BJ (cell line): ENCODE measurements at regions not wholly inside any gene's neighbourhood (a gene's known extent, or its start where the extent isn't known, plus 50 kb on each side); places are given as distances from the start of the nearest gene placed in this dataset.

ENCODE experiments used
- CTCF ChIA-PET: fragments of 350-600 bp; formaldehyde crosslinking; extraction: SDS; loops from one replicate; lab custom pipeline; 2021; ENCODE audit warnings: antibody characterized with exemption, inconsistent platforms; lab: Yijun Ruan, JAX
- POLR2A ChIA-PET: fragments of 300-600 bp; sonication (Branson Sonifier 250); formaldehyde crosslinking; extraction: SDS; loops from one replicate; lab custom pipeline; 2021; ENCODE audit warnings: antibody characterized with exemption; lab: Charles Lee
- DNase-seq: peaks from one replicate; pipeline ENCODE4 v3.0.0-alpha.2; 2011; ENCODE audit warnings: low read depth
- H3K27me3 ChIP-seq: 2 replicates; pipeline ENCODE4 v1.6.0; 2011; ENCODE audit warnings: low read length; ENCODE audit not compliant: control insufficient read depth, insufficient read depth
- H3K36me3 ChIP-seq: 2 replicates; pipeline ENCODE4 v1.5.1; 2011; ENCODE audit warnings: low read length; ENCODE audit not compliant: control insufficient read depth, insufficient read depth
- H3K4me3 ChIP-seq: 2 replicates; pipeline ENCODE4 v1.5.1; 2011; ENCODE audit warnings: low read depth, mild to moderate bottlenecking, control low read depth, low read length
- TF ChIP-seq, protein P1 (sequence below): IDR thresholded peaks from 2 replicates; pipeline ENCODE4 v1.5.1; 2011; ENCODE audit warnings: low read depth, mild to moderate bottlenecking, control low read depth, inconsistent platforms, low read length, moderate library complexity; ENCODE audit not compliant: insufficient read depth

DNA sequence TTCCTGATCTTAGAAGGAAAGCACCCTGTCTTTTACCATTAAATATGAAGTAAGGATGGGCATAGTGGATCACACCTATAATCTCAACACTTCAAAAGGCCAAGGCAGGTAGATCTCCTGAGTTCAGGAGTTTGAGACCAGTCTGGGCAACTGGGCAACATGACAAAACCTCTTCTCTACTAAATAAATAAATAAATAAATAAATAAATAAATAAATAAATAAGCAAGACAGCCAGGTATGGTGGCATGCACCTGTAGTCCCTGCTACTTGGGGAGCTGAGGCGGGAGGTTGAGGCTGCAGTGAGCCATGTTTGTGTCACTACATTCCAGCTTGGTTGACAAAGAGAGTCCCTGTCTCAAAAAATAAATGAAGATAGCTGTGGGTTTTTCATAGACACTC lies 313.1 kb downstream of the RPS24 start:
- no peak overlapping the region for H3K4me3 ChIP-seq
- TF ChIP-seq, protein P1, sequence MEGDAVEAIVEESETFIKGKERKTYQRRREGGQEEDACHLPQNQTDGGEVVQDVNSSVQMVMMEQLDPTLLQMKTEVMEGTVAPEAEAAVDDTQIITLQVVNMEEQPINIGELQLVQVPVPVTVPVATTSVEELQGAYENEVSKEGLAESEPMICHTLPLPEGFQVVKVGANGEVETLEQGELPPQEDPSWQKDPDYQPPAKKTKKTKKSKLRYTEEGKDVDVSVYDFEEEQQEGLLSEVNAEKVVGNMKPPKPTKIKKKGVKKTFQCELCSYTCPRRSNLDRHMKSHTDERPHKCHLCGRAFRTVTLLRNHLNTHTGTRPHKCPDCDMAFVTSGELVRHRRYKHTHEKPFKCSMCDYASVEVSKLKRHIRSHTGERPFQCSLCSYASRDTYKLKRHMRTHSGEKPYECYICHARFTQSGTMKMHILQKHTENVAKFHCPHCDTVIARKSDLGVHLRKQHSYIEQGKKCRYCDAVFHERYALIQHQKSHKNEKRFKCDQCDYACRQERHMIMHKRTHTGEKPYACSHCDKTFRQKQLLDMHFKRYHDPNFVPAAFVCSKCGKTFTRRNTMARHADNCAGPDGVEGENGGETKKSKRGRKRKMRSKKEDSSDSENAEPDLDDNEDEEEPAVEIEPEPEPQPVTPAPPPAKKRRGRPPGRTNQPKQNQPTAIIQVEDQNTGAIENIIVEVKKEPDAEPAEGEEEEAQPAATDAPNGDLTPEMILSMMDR: no peak
- ChIA-PET CTCF (no interaction called here), POLR2A (no interaction called here)
- H3K36me3 ChIP-seq: no peaks in the 10 kb centered on the region
- DNase-seq: no peak
- no peaks in the 10 kb centered on the region; the same call in 1 of the 2 replicates for H3K27me3 ChIP-seq

DNA sequence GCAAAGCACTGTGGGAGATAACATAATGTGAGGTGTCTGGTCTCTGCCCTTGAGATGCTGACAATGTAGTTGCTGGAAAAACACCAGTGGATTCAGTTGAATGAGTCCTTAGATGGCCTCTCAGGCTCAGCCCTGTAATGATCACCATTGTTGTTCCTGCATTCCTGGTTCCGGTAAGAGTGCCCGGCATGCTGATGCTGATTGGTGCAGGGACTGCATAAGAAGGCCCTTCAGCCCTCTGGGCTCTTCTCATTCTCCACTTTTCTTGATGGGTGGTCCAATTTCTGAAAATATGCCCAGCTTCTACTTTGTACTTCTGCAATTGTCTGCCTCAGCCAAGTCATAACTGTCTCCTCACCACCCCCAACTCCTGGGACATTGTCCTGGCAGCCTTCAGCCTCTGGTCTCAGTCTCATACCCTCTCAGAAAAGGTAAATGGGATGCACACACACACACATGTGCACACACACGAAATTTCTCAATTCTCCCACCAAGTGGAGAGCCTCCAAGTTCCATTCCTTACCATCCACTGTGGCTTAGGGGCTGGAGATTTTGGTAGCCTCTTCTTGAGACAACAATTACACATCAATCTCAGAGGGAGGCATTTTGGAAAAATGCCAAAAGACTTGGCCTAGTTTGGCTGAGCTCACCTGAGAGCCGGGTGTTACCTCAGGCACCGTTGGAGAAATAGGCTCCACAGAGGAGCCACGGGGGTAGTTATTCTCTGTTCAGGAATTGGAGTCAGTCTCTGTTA lies 314.9 kb downstream of the RPS24 start:
- TF ChIP-seq, protein P1: no peak
- no peaks in the 10 kb centered on the region; the same call in 1 of the 2 replicates for H3K27me3 ChIP-seq
- ChIA-PET POLR2A (no interaction called here), CTCF (no interaction called here)
- no peak for DNase-seq
- H3K36me3 ChIP-seq: no peaks in the 10 kb centered on the region
- no peak overlapping the region for H3K4me3 ChIP-seq

DNA sequence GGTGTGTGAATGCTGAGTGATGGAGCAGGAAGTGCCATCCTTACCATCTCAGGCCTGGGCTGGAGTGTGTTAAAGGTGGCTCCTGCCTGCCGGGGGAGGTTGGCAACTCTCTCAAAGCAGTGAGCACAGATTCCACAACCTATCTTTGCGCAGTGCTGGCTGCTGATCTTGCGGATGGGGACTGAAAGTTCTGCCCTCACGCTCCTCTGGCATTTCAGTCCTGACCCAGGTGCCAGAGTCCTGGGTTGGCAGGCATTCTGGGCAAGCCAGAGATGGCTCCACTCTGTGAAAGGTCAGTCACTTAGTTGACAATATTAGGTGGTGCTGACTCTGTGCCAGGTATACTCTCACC lies 315.5 kb downstream of the RPS24 start:
- CTCF ChIA-PET: no interaction called here

DNA sequence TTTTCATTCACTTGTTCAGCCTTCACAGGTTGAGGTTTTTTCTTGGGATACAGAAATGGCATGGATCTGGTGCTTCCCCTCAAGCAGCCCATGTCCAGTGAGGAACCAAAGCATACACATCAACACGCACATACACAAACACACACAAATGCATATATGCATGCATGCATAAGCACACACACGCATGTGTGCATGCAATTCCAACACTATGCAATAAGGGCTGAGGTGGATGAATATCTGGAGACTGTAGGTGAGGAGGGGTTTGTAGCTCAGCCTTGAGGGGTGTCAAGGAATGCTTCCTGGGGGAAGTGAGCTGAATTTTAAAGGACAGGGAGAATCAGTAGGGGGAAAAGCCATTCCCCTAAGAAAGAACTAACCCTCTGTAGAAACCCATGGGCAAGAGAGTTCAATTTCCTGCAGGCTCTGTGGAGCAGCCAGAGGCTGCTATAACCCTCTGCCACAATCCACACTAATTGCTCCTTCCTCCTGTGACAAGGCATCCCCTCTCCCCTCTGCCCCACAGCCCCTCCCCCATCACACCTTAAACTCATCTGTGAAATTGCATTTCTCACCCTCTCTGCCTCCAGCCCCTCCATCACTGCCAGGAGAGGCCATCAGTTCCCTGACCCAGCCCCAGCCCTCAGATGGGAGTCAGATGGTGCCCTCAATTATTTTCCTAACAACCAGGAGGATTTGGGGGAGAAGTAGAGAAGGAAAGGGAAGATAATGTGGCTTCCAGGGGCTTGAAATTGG lies 316.4 kb downstream of the RPS24 start:
- ChIA-PET POLR2A (no interaction called here), CTCF (no interaction called here)
- TF ChIP-seq, protein P1: no peak
- H3K36me3 ChIP-seq: no peaks in the 10 kb centered on the region
- no peaks in the 10 kb centered on the region; the same call in 1 of the 2 replicates for H3K27me3 ChIP-seq
- no peak overlapping the region for H3K4me3 ChIP-seq
- no peak for DNase-seq

More for the DNA sequence above, 315.5 kb downstream of the RPS24 start:
- POLR2A ChIA-PET: no interaction called here
- TF ChIP-seq, protein P1: no peak
- H3K4me3 ChIP-seq: no peak overlapping the region
- H3K27me3 ChIP-seq: no peaks in the 10 kb centered on the region; the same call in 1 of the 2 replicates
- DNase-seq: no peak
- H3K36me3 ChIP-seq: no peaks in the 10 kb centered on the region

DNA sequence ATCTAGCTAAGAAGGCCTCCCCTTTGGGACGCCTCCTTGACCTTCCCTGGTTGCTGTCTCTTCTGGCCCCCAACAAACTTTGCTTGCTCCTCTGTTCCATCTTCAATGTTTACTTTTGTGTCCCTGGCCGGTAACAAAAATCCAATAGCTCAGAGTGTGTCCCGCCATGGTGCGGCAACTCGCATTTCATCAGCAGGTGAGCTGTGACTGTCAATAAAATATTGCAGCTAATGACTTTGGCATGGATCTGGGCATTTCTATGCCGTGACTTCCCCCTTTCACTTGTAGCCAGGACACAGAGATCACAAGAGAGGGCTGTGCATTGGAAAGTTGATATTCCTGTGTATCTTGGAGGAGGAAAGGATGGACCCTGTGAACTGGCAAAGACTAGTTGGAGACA lies 317.6 kb downstream of the RPS24 start:
- Histone ChIP-seq H3K4me3 (no peak overlapping the region), H3K36me3 (no peaks in the 10 kb centered on the region), H3K27me3 (no peaks in the 10 kb centered on the region; the same call in 1 of the 2 replicates)
- ChIA-PET POLR2A (no interaction called here), CTCF (interaction anchor here (0.6 to 1.2 kb wide), 4 partner anchors 10 to 281 kb away, joined by 3 to 4 read pairs (median 3); no protein-coding TSS in a partner anchor)
- TF ChIP-seq, protein P1: no peak
- no peak for DNase-seq
